ENCODE measurements at regions not wholly inside any gene's neighbourhood (a gene's known extent, or its start where the extent isn't known, plus 50 kb on each side); places are given as distances from the start of the nearest gene placed in this dataset.
A peak's percentile ranks its signal among the peaks of the same experiment; 100 is the strongest.
"Not testable (repeated sequence)": the region's sequence is repeated elsewhere in the genome, so short reads cannot be mapped to it uniquely, and the experiment has no call there.

DNA sequence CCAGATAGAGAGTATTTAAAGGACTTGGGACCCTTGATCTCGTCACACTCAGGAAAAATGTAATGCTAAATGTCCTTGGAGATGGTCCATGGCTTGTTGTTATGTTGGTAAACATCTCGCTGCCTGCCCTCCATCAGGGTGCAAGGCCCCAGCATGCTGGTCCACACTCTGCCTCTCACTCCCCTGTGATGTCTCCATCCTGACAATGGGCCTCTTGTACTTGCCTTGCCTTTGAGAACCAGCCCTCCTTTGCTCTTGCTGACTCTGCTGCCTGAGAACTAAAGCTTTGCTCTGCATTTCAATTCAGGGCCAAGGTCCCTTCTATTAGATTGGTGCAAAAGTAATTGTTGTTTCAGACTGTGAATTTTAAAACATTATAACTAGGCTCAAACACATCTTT is 131.0 kb upstream of the LMNTD1 start:
- DNase-seq (no peak), ATAC-seq (no peak)
- H3K27ac ChIP-seq = no peak overlapping the region
- 76 to 87% (median 81%) methylated on average over 2 of the region's 2 CpGs for WGBS, 4 donors
- no peaks in the 10 kb centered on the region for H3K36me3 ChIP-seq
- H3K4me1 ChIP-seq = no peaks in the 10 kb centered on the region
- H3K4me3 ChIP-seq = no peak overlapping the region
- H3K27me3 ChIP-seq = no peaks in the 10 kb centered on the region
- no peaks in the 10 kb centered on the region for H3K9me3 ChIP-seq
- TF ChIP-seq, protein P1, sequence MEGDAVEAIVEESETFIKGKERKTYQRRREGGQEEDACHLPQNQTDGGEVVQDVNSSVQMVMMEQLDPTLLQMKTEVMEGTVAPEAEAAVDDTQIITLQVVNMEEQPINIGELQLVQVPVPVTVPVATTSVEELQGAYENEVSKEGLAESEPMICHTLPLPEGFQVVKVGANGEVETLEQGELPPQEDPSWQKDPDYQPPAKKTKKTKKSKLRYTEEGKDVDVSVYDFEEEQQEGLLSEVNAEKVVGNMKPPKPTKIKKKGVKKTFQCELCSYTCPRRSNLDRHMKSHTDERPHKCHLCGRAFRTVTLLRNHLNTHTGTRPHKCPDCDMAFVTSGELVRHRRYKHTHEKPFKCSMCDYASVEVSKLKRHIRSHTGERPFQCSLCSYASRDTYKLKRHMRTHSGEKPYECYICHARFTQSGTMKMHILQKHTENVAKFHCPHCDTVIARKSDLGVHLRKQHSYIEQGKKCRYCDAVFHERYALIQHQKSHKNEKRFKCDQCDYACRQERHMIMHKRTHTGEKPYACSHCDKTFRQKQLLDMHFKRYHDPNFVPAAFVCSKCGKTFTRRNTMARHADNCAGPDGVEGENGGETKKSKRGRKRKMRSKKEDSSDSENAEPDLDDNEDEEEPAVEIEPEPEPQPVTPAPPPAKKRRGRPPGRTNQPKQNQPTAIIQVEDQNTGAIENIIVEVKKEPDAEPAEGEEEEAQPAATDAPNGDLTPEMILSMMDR (IDR thresholded peaks at IDR 0.05) = no peak
- TF ChIP-seq POLR2A (IDR thresholded peaks at IDR 0.05) = no peak
- intact Hi-C loops (cut with DNase I) = loop anchor here in 1 of 10 donors (10.0 kb wide), 1 partner anchor 341 kb away; no protein-coding TSS in a partner anchor

DNA sequence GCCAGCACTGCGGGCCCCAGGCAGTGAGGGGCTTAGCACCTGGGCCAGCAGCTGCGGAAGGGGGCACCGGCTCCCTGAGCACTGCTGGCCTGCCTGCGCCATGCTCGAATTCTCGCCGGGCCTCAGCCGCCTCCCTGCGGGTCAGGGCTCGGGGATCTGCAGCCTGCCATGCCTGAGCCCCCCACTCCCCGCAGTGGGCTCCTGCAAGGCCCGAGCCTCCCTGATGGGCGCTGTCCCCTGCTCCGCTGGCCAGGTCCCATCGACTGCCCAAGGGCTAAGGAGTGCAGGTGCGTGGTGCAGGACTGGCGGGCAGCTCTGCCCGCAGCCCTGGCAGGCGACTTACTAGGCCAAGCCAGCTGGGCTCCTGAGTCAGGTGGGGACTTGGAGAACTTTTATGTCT is 133.3 kb upstream of the LMNTD1 start:
- ATAC-seq (no peak), DNase-seq (no peak)
- Histone ChIP-seq H3K27me3 (no peaks in the 10 kb centered on the region), H3K4me1 (no peaks in the 10 kb centered on the region), H3K4me3 (no peak overlapping the region), H3K27ac (no peak overlapping the region), H3K9me3 (no peaks in the 10 kb centered on the region), H3K36me3 (no peaks in the 10 kb centered on the region)
- TF ChIP-seq POLR2A (IDR thresholded peaks at IDR 0.05) = no peak
- TF ChIP-seq, protein P1 (IDR thresholded peaks at IDR 0.05) = no peak
- WGBS, 4 donors = 96 to 99% (median 98%) methylated on average over 12 to 19 of the region's 19 CpGs
- intact Hi-C loops (cut with DNase I) = loop anchor here in 1 of 10 donors (10.0 kb wide), 1 partner anchor 338 kb away; no protein-coding TSS in a partner anchor

DNA sequence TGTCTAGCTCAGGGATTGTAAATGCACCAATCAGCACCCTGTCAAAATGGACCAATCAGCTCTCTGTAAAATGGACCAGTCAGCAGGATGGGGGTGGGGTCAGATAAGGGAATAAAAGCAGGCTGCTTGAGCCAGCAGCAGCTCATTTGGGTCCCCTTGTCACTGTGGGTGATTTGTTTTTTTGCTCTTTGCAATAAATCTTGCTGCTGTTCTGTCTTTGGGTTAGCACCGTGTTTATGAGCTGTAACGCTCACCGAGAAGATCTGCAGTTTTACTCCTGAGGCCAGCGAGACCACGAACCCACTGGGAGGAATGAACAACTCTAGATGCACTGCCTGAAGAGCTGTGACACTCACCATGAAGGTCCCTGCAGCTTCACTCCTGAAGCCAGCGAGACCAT is 134.1 kb upstream of the LMNTD1 start:
- Histone ChIP-seq H3K4me3 (no peak overlapping the region), H3K27ac (no peak overlapping the region), H3K36me3 (no peaks in the 10 kb centered on the region), H3K27me3 (no peaks in the 10 kb centered on the region), H3K9me3 (no peaks in the 10 kb centered on the region), H3K4me1 (no peaks in the 10 kb centered on the region)
- TF ChIP-seq, protein P1 (IDR thresholded peaks at IDR 0.05) = no peak
- no peak for TF ChIP-seq POLR2A (IDR thresholded peaks at IDR 0.05)
- ATAC-seq = no peak
- intact Hi-C loops (cut with DNase I) = loop anchor here in 1 of 10 donors (10.0 kb wide), 1 partner anchor 338 kb away; no protein-coding TSS in a partner anchor
- no peak for DNase-seq
- 92 to 95% (median 93%) methylated on average over 6 of the region's 6 CpGs for WGBS, 4 donors

DNA sequence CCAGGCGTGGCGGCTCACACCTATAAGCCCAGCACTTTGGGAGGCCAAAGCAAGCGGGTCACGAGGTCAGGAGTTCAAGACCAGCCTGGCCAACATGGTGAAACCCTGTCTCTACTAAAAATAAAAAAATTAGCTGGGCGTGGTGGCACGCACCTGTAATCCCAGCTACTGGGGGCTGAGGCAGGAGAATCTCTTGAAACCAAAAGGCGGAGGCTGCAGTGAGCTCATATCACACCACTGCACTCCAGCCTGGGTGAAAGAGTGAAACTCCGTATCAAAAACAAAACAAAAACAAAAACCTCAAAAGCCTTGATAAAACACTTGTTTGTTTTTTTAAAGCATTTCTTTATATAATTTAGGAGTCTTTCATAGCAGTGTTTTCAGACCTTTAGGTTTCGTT is 135.8 kb upstream of the LMNTD1 start:
- H3K9me3 ChIP-seq, H3K27ac ChIP-seq, H3K4me1 ChIP-seq, ATAC-seq, H3K4me3 ChIP-seq, H3K36me3 ChIP-seq, DNase-seq, H3K27me3 ChIP-seq: not testable (repeated sequence)
- intact Hi-C loops (cut with DNase I) = loop anchor here in 1 of 10 donors (10.0 kb wide), 1 partner anchor 336 kb away; no protein-coding TSS in a partner anchor
- WGBS, 4 donors = 89 to 91% (median 90%) methylated on average over 9 of the region's 9 CpGs

DNA sequence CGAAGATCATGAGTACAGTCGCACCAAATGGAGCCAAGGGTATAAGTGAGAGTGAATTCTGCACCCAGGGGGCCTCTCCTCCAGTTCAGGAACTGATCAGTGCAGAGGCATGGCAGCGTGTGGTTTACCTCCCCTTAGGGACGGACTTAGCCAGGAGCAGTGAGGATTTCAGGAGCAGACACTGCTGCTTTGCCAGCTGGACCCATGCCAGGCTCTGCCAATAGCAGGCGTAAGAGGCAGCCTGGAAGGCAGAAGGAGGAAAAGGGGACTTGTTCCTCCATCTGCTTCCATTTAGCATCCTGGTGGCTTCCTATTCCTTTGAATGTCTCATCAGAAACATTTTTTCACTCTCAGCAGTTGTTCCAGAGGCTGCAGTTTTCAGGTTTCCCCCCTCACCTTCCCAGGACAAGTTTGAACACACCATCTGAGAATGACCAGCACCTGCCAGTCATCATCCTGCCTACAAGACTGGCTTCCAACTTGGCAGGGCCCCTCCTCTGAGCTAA is 137.0 kb upstream of the LMNTD1 start:
- Histone ChIP-seq H3K9me3 (no peaks in the 10 kb centered on the region), H3K4me1 (no peaks in the 10 kb centered on the region), H3K27ac (no peak overlapping the region), H3K36me3 (no peaks in the 10 kb centered on the region), H3K4me3 (no peak overlapping the region), H3K27me3 (no peaks in the 10 kb centered on the region)
- DNase-seq (peak in 4 of 5 donors; percentile 34 to 67 (median 56)), ATAC-seq (peak in 2 of 4 donors; percentile 44 to 60)
- no peak for TF ChIP-seq POLR2A (IDR thresholded peaks at IDR 0.05)
- TF ChIP-seq, protein P1 (IDR thresholded peaks at IDR 0.05) = no peak
- intact Hi-C loops (cut with DNase I) = loop anchor here in 1 of 10 donors (10.0 kb wide), 1 partner anchor 335 kb away; no protein-coding TSS in a partner anchor
- 43 to 65% (median 54%) methylated on average over 5 of the region's 5 CpGs for WGBS, 4 donors

Measured in heart left ventricle (tissue), 16 donors.